Mammary epithelial cell (primary cell): ENCODE measurements at regions not wholly inside any gene's neighbourhood (a gene's known extent, or its start where the extent isn't known, plus 50 kb on each side); places are given as distances from the start of the nearest gene placed in this dataset.

Experiments
- CTCF ChIP-seq, 2 donors: IDR thresholded peaks in 1 of 2; conservative IDR thresholded peaks in 1 of 2; 2 replicates each; pipeline ENCODE4 v1.5.1; 2011 to 2012; ENCODE audit warnings: inconsistent platforms in 2 of 2, low read length in 2 of 2, mild to moderate bottlenecking in 2 of 2, control low read depth in 1 of 2, low read depth in 1 of 2; ENCODE audit not compliant: insufficient read depth in 1 of 2; ENCODE audit errors: extremely low read depth in 1 of 2
- EZH2 ChIP-seq: IDR thresholded peaks from 2 replicates; pipeline ENCODE4 v1.6.1; 2012; ENCODE audit warnings: low read length, inconsistent platforms, borderline replicate concordance

GRCh38 chr3:23106666-23107065, 96.5 kb upstream of the UBE2E2 start:
- no peak for TF ChIP-seq CTCF (conservative IDR thresholded peaks at IDR 0.05 in 1 of 2, IDR thresholded peaks at IDR 0.05 in 1 of 2; ENCODE audit: extremely low read depth in 1 of 2, insufficient read depth in 1 of 2, low read depth in 1 of 2, low read length in 2 of 2)
- TF ChIP-seq EZH2, result no peak
